ENCODE measurements at regions not wholly inside any gene's neighbourhood (a gene's known extent, or its start where the extent isn't known, plus 50 kb on each side); places are given as distances from the start of the nearest gene placed in this dataset.

GRCh38 chr11:112498701-112499100 is 238.0 kb upstream of the PLET1 start:
- H3K36me3 ChIP-seq (ENCODE audit: control insufficient read depth, insufficient read depth, low read length): no peaks in the 10 kb centered on the region
- DNase-seq (ENCODE audit: low read depth) (no peak), FAIRE-seq (peak; percentile 47)
- no peaks in the 10 kb centered on the region for H3K27me3 ChIP-seq (ENCODE audit: control insufficient read depth, insufficient read depth, low read length)
- no peak for TF ChIP-seq CTCF (IDR thresholded peaks at IDR 0.05; ENCODE audit: insufficient read depth, low read length, severe bottlenecking)
- no peak overlapping the region for H3K4me3 ChIP-seq (ENCODE audit: low read depth, low read length)

- no peak for TF ChIP-seq CTCF (IDR thresholded peaks at IDR 0.05; ENCODE audit: insufficient read depth, low read length, severe bottlenecking)
- FAIRE-seq (no peak), DNase-seq (ENCODE audit: low read depth) (no peak)
- H3K27me3 ChIP-seq (ENCODE audit: control insufficient read depth, insufficient read depth, low read length): no peaks in the 10 kb centered on the region
- H3K36me3 ChIP-seq (ENCODE audit: control insufficient read depth, insufficient read depth, low read length): no peaks in the 10 kb centered on the region
- no peak overlapping the region for H3K4me3 ChIP-seq (ENCODE audit: low read depth, low read length)
Measured at GRCh38 chr11:112499153-112499880, 238.7 kb upstream of the PLET1 start.

DNA sequence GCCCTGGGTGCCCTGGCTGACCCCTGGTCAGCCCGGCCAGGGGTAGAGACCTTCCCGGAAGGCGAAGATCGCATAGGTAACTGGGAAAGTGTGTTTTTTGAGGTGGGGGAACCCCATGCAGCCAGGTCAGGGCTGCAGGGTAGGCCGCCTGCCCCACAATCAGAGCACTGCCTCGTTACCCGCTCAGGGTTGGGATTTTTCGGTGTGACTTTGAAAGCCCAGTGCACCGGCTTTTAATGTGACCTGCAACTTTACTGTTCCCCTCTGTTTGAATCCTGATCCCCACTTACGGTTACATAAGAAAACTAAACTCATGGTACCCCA is 239.2 kb upstream of the PLET1 start:
- no peak overlapping the region for H3K4me3 ChIP-seq (ENCODE audit: low read depth, low read length)
- H3K36me3 ChIP-seq (ENCODE audit: control insufficient read depth, insufficient read depth, low read length): no peaks in the 10 kb centered on the region
- no peak for TF ChIP-seq CTCF (IDR thresholded peaks at IDR 0.05; ENCODE audit: insufficient read depth, low read length, severe bottlenecking)
- FAIRE-seq: no peak
- DNase-seq (ENCODE audit: low read depth): no peak
- H3K27me3 ChIP-seq (ENCODE audit: control insufficient read depth, insufficient read depth, low read length): no peaks in the 10 kb centered on the region

DNA sequence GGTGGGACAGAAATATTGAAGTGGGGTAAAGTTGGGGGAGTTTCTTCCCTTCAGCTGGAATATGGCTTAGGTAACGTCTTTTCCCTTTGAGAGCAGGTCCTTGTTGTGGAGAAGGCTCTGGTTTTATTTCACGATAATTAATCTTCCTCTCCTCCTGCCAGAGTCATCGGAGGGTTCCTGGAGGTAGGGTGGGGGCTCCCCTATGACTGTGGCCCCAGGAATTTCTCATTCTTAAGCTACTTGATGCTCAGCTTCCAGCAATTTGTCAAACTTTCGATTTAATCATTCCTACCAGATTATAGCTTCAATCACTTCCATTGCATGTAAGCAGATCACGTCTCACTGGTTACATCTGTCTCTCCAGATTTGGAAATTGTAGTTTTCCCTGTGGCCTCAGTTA is 242.8 kb upstream of the PLET1 start:
- FAIRE-seq (no peak), DNase-seq (ENCODE audit: low read depth) (no peak)
- no peaks in the 10 kb centered on the region for H3K27me3 ChIP-seq (ENCODE audit: control insufficient read depth, insufficient read depth, low read length)
- no peak for TF ChIP-seq CTCF (IDR thresholded peaks at IDR 0.05; ENCODE audit: insufficient read depth, low read length, severe bottlenecking)
- no peak overlapping the region for H3K4me3 ChIP-seq (ENCODE audit: low read depth, low read length)
- H3K36me3 ChIP-seq (ENCODE audit: control insufficient read depth, insufficient read depth, low read length): no peaks in the 10 kb centered on the region

DNA sequence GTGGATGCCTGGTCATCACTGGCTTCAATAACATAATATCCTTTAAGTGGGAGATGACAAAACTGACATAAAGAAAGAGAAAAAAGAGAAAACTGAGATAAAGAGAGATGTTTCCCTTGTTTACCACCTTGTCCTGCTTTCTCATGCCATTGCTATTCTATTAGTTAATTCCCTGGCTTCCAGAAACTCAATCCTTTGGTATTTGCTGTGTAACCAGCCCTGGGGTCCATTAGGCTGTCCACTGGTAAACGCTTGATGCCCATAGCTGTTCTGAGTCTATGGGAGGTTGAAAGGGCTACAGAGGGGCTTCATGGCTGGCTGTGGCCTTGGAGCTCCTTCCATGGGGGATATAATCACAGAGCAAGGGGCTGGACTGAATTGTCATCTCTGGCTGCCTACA is 243.4 kb upstream of the PLET1 start:
- peak; percentile 65 for DNase-seq (ENCODE audit: low read depth)
- no peak for TF ChIP-seq CTCF (IDR thresholded peaks at IDR 0.05; ENCODE audit: insufficient read depth, low read length, severe bottlenecking)
- Histone ChIP-seq H3K4me3 (ENCODE audit: low read depth, low read length) (no peak overlapping the region), H3K27me3 (ENCODE audit: control insufficient read depth, insufficient read depth, low read length) (no peaks in the 10 kb centered on the region), H3K36me3 (ENCODE audit: control insufficient read depth, insufficient read depth, low read length) (no peaks in the 10 kb centered on the region)
- no peak for FAIRE-seq

GRCh38 chr11:112506852-112507251 is 246.2 kb upstream of the PLET1 start:
- TF ChIP-seq CTCF (IDR thresholded peaks at IDR 0.05; ENCODE audit: insufficient read depth, low read length, severe bottlenecking): no peak
- DNase-seq (ENCODE audit: low read depth) (peak; percentile 80), FAIRE-seq (no peak)
- Histone ChIP-seq H3K4me3 (ENCODE audit: low read depth, low read length) (no peak overlapping the region), H3K27me3 (ENCODE audit: control insufficient read depth, insufficient read depth, low read length) (no peaks in the 10 kb centered on the region), H3K36me3 (ENCODE audit: control insufficient read depth, insufficient read depth, low read length) (no peaks in the 10 kb centered on the region)

All from bronchial epithelial cell (primary cell).